ENCODE measurements at regions not wholly inside any gene's neighbourhood (a gene's known extent, or its start where the extent isn't known, plus 50 kb on each side); places are given as distances from the start of the nearest gene placed in this dataset.

DNA sequence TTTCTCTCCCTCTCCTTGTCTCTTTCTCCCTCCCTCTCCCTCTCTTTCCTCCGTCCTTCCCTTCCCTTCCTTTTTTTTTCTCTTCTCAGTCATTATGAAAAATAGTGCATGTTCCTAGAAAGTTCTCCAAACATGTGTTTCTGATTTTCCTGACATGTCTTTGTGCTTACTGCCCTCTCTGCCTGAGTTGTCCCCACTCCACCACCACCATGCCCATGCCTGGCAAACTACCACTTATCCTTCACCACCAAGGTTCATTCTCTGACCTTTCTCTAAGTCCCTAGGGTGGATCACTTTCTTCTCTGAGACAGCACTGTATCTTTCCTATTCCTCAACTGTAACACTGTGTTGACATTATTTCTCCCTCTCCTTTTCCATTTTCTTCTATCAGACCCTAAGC is 98.2 kb downstream of the LACC1 start:
- Histone ChIP-seq H3K27me3 (replicated peaks; ENCODE audit: control insufficient read depth, insufficient read depth, low read length) (no peaks in the 10 kb centered on the region), H3K4me3 (replicated peaks; ENCODE audit: low read depth, low read length) (no peak overlapping the region), H3K36me3 (ENCODE audit: control insufficient read depth, insufficient read depth, low read length) (no peaks in the 10 kb centered on the region)
- no peak for DNase-seq (ENCODE audit: extremely low read depth, insufficient read length)
- TF ChIP-seq, protein P1, sequence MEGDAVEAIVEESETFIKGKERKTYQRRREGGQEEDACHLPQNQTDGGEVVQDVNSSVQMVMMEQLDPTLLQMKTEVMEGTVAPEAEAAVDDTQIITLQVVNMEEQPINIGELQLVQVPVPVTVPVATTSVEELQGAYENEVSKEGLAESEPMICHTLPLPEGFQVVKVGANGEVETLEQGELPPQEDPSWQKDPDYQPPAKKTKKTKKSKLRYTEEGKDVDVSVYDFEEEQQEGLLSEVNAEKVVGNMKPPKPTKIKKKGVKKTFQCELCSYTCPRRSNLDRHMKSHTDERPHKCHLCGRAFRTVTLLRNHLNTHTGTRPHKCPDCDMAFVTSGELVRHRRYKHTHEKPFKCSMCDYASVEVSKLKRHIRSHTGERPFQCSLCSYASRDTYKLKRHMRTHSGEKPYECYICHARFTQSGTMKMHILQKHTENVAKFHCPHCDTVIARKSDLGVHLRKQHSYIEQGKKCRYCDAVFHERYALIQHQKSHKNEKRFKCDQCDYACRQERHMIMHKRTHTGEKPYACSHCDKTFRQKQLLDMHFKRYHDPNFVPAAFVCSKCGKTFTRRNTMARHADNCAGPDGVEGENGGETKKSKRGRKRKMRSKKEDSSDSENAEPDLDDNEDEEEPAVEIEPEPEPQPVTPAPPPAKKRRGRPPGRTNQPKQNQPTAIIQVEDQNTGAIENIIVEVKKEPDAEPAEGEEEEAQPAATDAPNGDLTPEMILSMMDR (IDR thresholded peaks at IDR 0.05; ENCODE audit: insufficient read depth, low read length, poor library complexity, severe bottlenecking) = no peak

DNA sequence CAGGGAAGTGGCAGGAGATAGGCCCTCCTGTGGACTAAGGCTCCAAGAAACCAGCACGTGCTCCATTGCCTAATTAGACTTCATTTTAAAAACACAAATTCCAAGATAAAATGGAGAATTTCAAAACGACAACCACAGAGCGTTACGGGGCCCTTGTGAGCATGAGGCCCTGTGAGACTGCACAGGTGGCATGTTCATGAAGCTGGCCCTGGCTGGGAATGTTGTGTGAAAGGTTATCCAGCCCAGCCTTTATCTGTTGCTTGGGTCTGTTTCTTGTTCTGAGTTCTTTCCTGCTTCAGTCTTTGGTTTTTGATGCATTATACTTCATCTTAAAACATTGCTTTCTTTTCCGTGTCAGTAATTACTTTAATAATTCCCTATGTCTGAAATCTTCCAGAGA is 99.0 kb downstream of the LACC1 start:
- TF ChIP-seq, protein P1 (IDR thresholded peaks at IDR 0.05; ENCODE audit: insufficient read depth, low read length, poor library complexity, severe bottlenecking) = no peak
- no peaks in the 10 kb centered on the region for H3K36me3 ChIP-seq (ENCODE audit: control insufficient read depth, insufficient read depth, low read length)
- no peak overlapping the region for H3K4me3 ChIP-seq (replicated peaks; ENCODE audit: low read depth, low read length)

DNA sequence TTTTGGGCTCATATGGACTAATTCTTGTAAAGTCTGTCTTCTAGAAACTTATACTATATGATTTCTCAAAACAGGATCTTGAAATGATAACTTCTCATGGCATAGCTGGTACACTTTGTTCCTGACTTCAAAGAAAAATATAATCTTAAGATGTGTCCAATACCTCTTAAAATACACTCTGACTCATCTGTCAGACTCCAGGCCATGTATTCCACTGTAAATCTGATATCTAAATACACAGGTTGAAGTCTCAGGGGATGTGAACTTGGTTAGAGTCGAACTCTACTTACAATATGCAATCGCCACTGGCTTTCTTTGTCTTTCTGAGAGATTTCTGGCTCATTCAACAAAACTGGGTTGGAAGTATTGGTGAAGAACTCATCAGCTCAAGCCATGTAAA is 99.8 kb downstream of the LACC1 start:
- H3K4me3 ChIP-seq (replicated peaks; ENCODE audit: low read depth, low read length) = no peak overlapping the region
- no peaks in the 10 kb centered on the region for H3K36me3 ChIP-seq (ENCODE audit: control insufficient read depth, insufficient read depth, low read length)
- TF ChIP-seq, protein P1 (IDR thresholded peaks at IDR 0.05; ENCODE audit: insufficient read depth, low read length, poor library complexity, severe bottlenecking) = no peak
- H3K27me3 ChIP-seq (replicated peaks; ENCODE audit: control insufficient read depth, insufficient read depth, low read length) = no peaks in the 10 kb centered on the region
- no peak for DNase-seq (ENCODE audit: extremely low read depth, insufficient read length)

More for the DNA sequence above, 99.0 kb downstream of the LACC1 start:
- no peaks in the 10 kb centered on the region for H3K27me3 ChIP-seq (replicated peaks; ENCODE audit: control insufficient read depth, insufficient read depth, low read length)
- DNase-seq (ENCODE audit: extremely low read depth, insufficient read length) = no peak

DNA sequence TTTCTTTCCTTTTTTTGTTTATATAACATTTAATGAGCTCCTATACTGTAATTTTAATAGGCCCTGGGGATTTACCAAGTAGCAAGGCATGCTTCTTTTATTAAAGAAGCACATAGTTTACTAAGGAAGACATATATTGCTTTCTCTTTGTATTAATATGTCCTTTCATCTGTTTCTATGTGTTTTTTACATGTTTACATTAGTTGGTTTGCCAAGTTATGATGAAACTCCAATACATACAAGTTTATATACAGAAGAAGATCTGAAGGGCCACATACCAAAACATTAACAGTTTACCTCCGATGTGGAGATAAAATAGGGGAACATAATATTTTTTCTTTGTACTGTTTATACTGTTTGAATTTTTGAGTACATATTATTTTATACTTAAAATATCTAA is 100.9 kb downstream of the LACC1 start:
- TF ChIP-seq, protein P1 (IDR thresholded peaks at IDR 0.05; ENCODE audit: insufficient read depth, low read length, poor library complexity, severe bottlenecking) = no peak
- Histone ChIP-seq H3K36me3 (ENCODE audit: control insufficient read depth, insufficient read depth, low read length) (no peaks in the 10 kb centered on the region), H3K27me3 (replicated peaks; ENCODE audit: control insufficient read depth, insufficient read depth, low read length) (no peaks in the 10 kb centered on the region), H3K4me3 (replicated peaks; ENCODE audit: low read depth, low read length) (no peak overlapping the region)
- DNase-seq (ENCODE audit: extremely low read depth, insufficient read length) = no peak

DNA sequence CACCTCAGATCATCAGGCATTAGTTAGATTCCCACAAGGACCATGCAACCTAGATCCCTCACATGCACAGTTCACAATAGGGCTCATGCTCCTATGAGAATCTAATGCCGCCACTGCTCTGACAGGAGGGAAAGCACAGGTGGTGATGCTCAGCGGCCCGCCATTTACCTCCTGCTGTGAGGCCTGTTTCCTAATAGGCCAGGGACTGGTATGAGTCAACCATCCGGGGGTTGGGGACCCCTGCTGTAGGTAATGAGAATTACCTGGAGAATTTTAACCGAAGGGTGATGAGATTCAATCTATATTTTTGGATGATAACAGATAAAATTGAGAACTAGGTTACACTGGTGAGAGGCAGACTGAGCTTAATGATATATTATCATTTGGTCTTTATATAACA is 101.4 kb downstream of the LACC1 start:
- Histone ChIP-seq H3K4me3 (replicated peaks; ENCODE audit: low read depth, low read length) (no peak overlapping the region), H3K27me3 (replicated peaks; ENCODE audit: control insufficient read depth, insufficient read depth, low read length) (no peaks in the 10 kb centered on the region), H3K36me3 (ENCODE audit: control insufficient read depth, insufficient read depth, low read length) (no peaks in the 10 kb centered on the region)
- TF ChIP-seq, protein P1 (IDR thresholded peaks at IDR 0.05; ENCODE audit: insufficient read depth, low read length, poor library complexity, severe bottlenecking) = peak; percentile 19
- no peak for DNase-seq (ENCODE audit: extremely low read depth, insufficient read length)

All from GM06990 (cell line).